ENCODE measurements at regions not wholly inside any gene's neighbourhood (a gene's known extent, or its start where the extent isn't known, plus 50 kb on each side); places are given as distances from the start of the nearest gene placed in this dataset.

- Histone ChIP-seq H3K27me3 (ENCODE audit: insufficient read depth) (no peaks in the 10 kb centered on the region), H3K9me2 (ENCODE audit: insufficient read depth) (no peaks in the 10 kb centered on the region), H3K27ac (ENCODE audit: low read depth) (no peak overlapping the region), H2AFZ (peak overlapping the region; percentile 47), H3K4me1 (ENCODE audit: insufficient read depth) (no peaks in the 10 kb centered on the region; the same call in 1 of the 2 replicates), H3F3A (replicated peaks; ENCODE audit: low read depth) (no peaks in the 10 kb centered on the region), H3K4me3 (no peak overlapping the region), H3K4me2 (no peak overlapping the region), H3K36me3 (ENCODE audit: insufficient read depth) (no peaks in the 10 kb centered on the region), H4K20me1 (replicated peaks; ENCODE audit: insufficient read depth) (no peaks in the 10 kb centered on the region), H3K79me2 (replicated peaks; ENCODE audit: insufficient read depth) (no peaks in the 10 kb centered on the region)
- TF ChIP-seq JUNB (IDR thresholded peaks at IDR 0.05; ENCODE audit: unreplicated experiment), result no peak
- TF ChIP-seq ZNF462 (CRISPR knock-in tag; IDR thresholded peaks at IDR 0.05), result no peak
- no peak for TF ChIP-seq NANOG (IDR thresholded peaks at IDR 0.05; ENCODE audit: borderline replicate concordance)
- no peak for TF ChIP-seq STAT1 (IDR thresholded peaks at IDR 0.05; ENCODE audit: unreplicated experiment)
- TF ChIP-seq EZH2phosphoT487 (IDR thresholded peaks at IDR 0.05; ENCODE audit: unreplicated experiment), result no peak
- no peak for TF ChIP-seq POLR2AphosphoS5 (IDR thresholded peaks at IDR 0.05; ENCODE audit: low read depth)
- no peak for TF ChIP-seq EZH2 (IDR thresholded peaks at IDR 0.05; ENCODE audit: low read depth, unreplicated experiment)
- TF ChIP-seq ZNF331 (CRISPR knock-in tag; IDR thresholded peaks at IDR 0.05; ENCODE audit: low read depth), result no peak
- TF ChIP-seq CREB1 (CRISPR knock-in tag; IDR thresholded peaks at IDR 0.05; ENCODE audit: low read depth), result no peak
- TF ChIP-seq ETS1 (IDR thresholded peaks at IDR 0.05), result no peak
- TF ChIP-seq ZNF114 (CRISPR knock-in tag; IDR thresholded peaks at IDR 0.05), result no peak
- H3K36me3 Mint-ChIP-seq (ENCODE audit: low read depth), result no peaks in the 10 kb centered on the region
- H3K9me3 Mint-ChIP-seq, result no peaks in the 10 kb centered on the region; the same call in 1 of the 3 replicates
- ATAC-seq (no peak), DNase-seq (ENCODE audit: low spot score) (no peak)
- H3K4me1 Mint-ChIP-seq, result peaks cover 10% of the 10 kb centered on the region; the same call in 2 of the 3 replicates
- H3K27ac Mint-ChIP-seq, result no peak overlapping the region
- H3K27me3 Mint-ChIP-seq (ENCODE audit: insufficient read depth, low read depth, poor library complexity), result peaks cover 11% of the 10 kb centered on the region
- H3K4me3 Mint-ChIP-seq, result no peak overlapping the region
These were observed 103.7 kb downstream of the VCPKMT start for GRCh38 chr14:50012644-50013043.

Data from GM23338 (cell line).